H1 (cell line): ENCODE measurements at regions not wholly inside any gene's neighbourhood (a gene's known extent, or its start where the extent isn't known, plus 50 kb on each side); places are given as distances from the start of the nearest gene placed in this dataset.

Experiments used
- CTCF ChIA-PET: fragments of 300-600 bp; sonication (Branson Sonifier 250); formaldehyde crosslinking; loops from one replicate; lab custom pipeline; 2021; ENCODE audit not compliant: partially characterized antibody; lab: Charles Lee
- POLR2A ChIA-PET: fragments of 300-600 bp; sonication (Branson Sonifier 250); formaldehyde crosslinking; loops from one replicate; lab custom pipeline; 2021; ENCODE audit warnings: inconsistent platforms; ENCODE audit not compliant: partially characterized antibody; lab: Charles Lee
- DNase-seq, 2 experiments: peaks; one replicate each; pipeline versions ENCODE4 v3.0.0 to v3.0.0-alpha.2; 2010 to 2022; ENCODE audit warnings: low spot score in 2 of 2, low read depth in 1 of 2, mixed read lengths in 1 of 2
- FAIRE-seq: peaks from 2 replicates; lab custom pipeline; 2011; peaks lifted over from hg19 to GRCh38; lab: Jason Lieb, UNC
- H2AFZ ChIP-seq: 2 replicates; pipeline ENCODE4 v1.8.1; 2012; ENCODE audit warnings: low read length, inconsistent platforms
- H2AK5ac ChIP-seq: 2 replicates; pipeline ENCODE4 v1.6.1; 2013; ENCODE audit warnings: low read depth, low read length
- H2BK120ac ChIP-seq: replicated peaks from 2 replicates; pipeline ENCODE3; 2013; ENCODE audit warnings: low read depth, low read length, inconsistent platforms
- H2BK12ac ChIP-seq: 2 replicates; pipeline ENCODE4 v1.6.1; 2013; ENCODE audit warnings: low read depth, low read length
- H2BK15ac ChIP-seq: 2 replicates; pipeline ENCODE4 v1.6.1; 2013; ENCODE audit warnings: low read length
- H2BK20ac ChIP-seq: 2 replicates; pipeline ENCODE4 v1.6.1; 2013; ENCODE audit warnings: low read length
- H2BK5ac ChIP-seq: 2 replicates; pipeline ENCODE4 v1.6.1; 2013; ENCODE audit warnings: low read depth, low read length
- H3K14ac ChIP-seq: 2 replicates; pipeline ENCODE4 v1.6.1; 2013; ENCODE audit warnings: inconsistent platforms; ENCODE audit not compliant: insufficient read length
- H3K18ac ChIP-seq: 2 replicates; pipeline ENCODE4 v1.6.1; 2013; ENCODE audit warnings: low read length; ENCODE audit errors: extremely low read depth
- H3K23ac ChIP-seq: 2 replicates; pipeline ENCODE4 v1.6.1; 2013; ENCODE audit warnings: inconsistent platforms; ENCODE audit not compliant: insufficient read length
- H3K23me2 ChIP-seq: 2 replicates; pipeline ENCODE4 v1.6.1; 2013; ENCODE audit warnings: low read depth, low read length
- H3K27ac ChIP-seq: 2 replicates; pipeline ENCODE4 v1.6.1; 2011; ENCODE audit warnings: low read depth, low read length, inconsistent platforms
- H3K27me3 ChIP-seq, 4 experiments: replicated peaks in 1 of 4; 1 replicate in 1 of 4; 2 replicates in 3 of 4; pipeline versions ENCODE4 v1.6.1 to v1.8.1; 2011 to 2013; ENCODE audit warnings: low read length in 3 of 4, mild to moderate bottlenecking in 3 of 4, inconsistent platforms in 2 of 4, mixed read lengths in 2 of 4, moderate library complexity in 1 of 4; ENCODE audit not compliant: control insufficient read depth in 3 of 4, insufficient read depth in 3 of 4; ENCODE audit errors: extremely low read depth in 1 of 4
- H3K36me3 ChIP-seq, 4 experiments: 2 replicates each; pipeline versions ENCODE4 v1.6.1 to v1.8.1; 2011 to 2013; ENCODE audit warnings: mild to moderate bottlenecking in 4 of 4, low read length in 3 of 4, moderate library complexity in 2 of 4, control low read depth in 1 of 4, inconsistent platforms in 1 of 4; ENCODE audit not compliant: insufficient read depth in 4 of 4, control insufficient read depth in 2 of 4
- H3K4ac ChIP-seq: replicated peaks from 2 replicates; pipeline ENCODE3; 2013; ENCODE audit warnings: low read length, low read depth, mixed read lengths, inconsistent platforms; ENCODE audit not compliant: insufficient read length
- H3K4me1 ChIP-seq, 4 experiments: replicated peaks in 1 of 4; 1 replicate in 1 of 4; 2 replicates in 3 of 4; pipeline versions ENCODE4 v1.6.1 to v1.8.1; 2011 to 2013; ENCODE audit warnings: low read length in 3 of 4, inconsistent platforms in 2 of 4, mixed read lengths in 1 of 4; ENCODE audit not compliant: insufficient read depth in 4 of 4, control insufficient read depth in 3 of 4
- H3K4me2 ChIP-seq, 2 experiments: 2 replicates each; pipeline versions ENCODE4 v1.6.1 to v1.8.1; 2011 to 2013; ENCODE audit warnings: low read depth in 2 of 2, low read length in 2 of 2, control low read depth in 1 of 2, inconsistent platforms in 1 of 2, mild to moderate bottlenecking in 1 of 2; ENCODE audit not compliant: insufficient read depth in 1 of 2
- H3K4me3 ChIP-seq, 4 experiments: fragments of 200-600, 300-600 bp in 1 of 4; sonication (generic), shearing (Covaris generic), sonication (Bioruptor Twin) in 1 of 4; 2 replicates each; pipeline versions ENCODE4 v1.5.1 to v1.8.1; 2011 to 2016; ENCODE audit warnings: low read length in 4 of 4, low read depth in 3 of 4, control low read depth in 2 of 4, inconsistent platforms in 2 of 4, mild to moderate bottlenecking in 2 of 4, mixed read lengths in 1 of 4, moderate library complexity in 1 of 4; ENCODE audit not compliant: insufficient read depth in 2 of 4; ENCODE audit errors: extremely low read depth in 1 of 4
- H3K56ac ChIP-seq: replicated peaks from 2 replicates; pipeline ENCODE3; 2013; ENCODE audit warnings: low read depth, mild to moderate bottlenecking, mixed read lengths, low read length, inconsistent platforms; ENCODE audit not compliant: insufficient read length
- H3K79me1 ChIP-seq: 2 replicates; pipeline ENCODE4 v1.6.1; 2013; ENCODE audit warnings: low read depth, low read length, control low read depth
- H3K79me2 ChIP-seq, 2 experiments: 2 replicates each; pipeline versions ENCODE4 v1.6.1 to v1.8.1; 2012 to 2013; ENCODE audit warnings: low read length in 2 of 2, mild to moderate bottlenecking in 2 of 2, inconsistent platforms in 1 of 2; ENCODE audit not compliant: insufficient read depth in 2 of 2, control insufficient read depth in 1 of 2
- H3K9ac ChIP-seq, 4 experiments: replicated peaks in 1 of 4; 1 replicate in 1 of 4; 2 replicates in 3 of 4; pipeline versions ENCODE4 v1.6.1 to v1.8.1; 2011 to 2013; ENCODE audit warnings: low read depth in 3 of 4, low read length in 3 of 4, control low read depth in 2 of 4, mild to moderate bottlenecking in 2 of 4, moderate library complexity in 2 of 4, inconsistent platforms in 1 of 4; ENCODE audit errors: extremely low read depth in 1 of 4
- H3K9me3 ChIP-seq, 2 experiments: 2 replicates each; pipeline versions ENCODE4 v1.6.1 to v1.8.1; 2012 to 2013; ENCODE audit warnings: mild to moderate bottlenecking in 2 of 2, moderate library complexity in 2 of 2, control low read depth in 1 of 2, inconsistent platforms in 1 of 2, low read depth in 1 of 2, low read length in 1 of 2, mixed read lengths in 1 of 2; ENCODE audit not compliant: insufficient read depth in 2 of 2
- H4K20me1 ChIP-seq, 2 experiments: replicated peaks in 1 of 2; 2 replicates each; pipeline versions ENCODE3 to v1.8.1; 2011 to 2013; ENCODE audit warnings: inconsistent platforms in 2 of 2, low read length in 2 of 2, mild to moderate bottlenecking in 1 of 2; ENCODE audit not compliant: insufficient read depth in 2 of 2, control insufficient read depth in 1 of 2
- H4K5ac ChIP-seq: 2 replicates; pipeline ENCODE4 v1.6.1; 2013; ENCODE audit warnings: low read length, low read depth, mixed read lengths, inconsistent platforms; ENCODE audit not compliant: insufficient read length
- H4K8ac ChIP-seq: 2 replicates; pipeline ENCODE4 v1.8.0; 2013; ENCODE audit warnings: mild to moderate bottlenecking, moderate library complexity, low read length, inconsistent platforms; ENCODE audit not compliant: insufficient read depth; ENCODE audit errors: extremely low read depth
- H4K91ac ChIP-seq: replicated peaks from 2 replicates; pipeline ENCODE3; 2013; ENCODE audit warnings: low read length, mixed read lengths, inconsistent platforms; ENCODE audit not compliant: insufficient read length
- BRCA1 ChIP-seq: IDR thresholded peaks from 2 replicates; pipeline ENCODE4 v1.6.1; 2012; ENCODE audit warnings: low read depth, low read length, improper control_type of control experiment
- EGR1 ChIP-seq: IDR thresholded peaks from 2 replicates; pipeline ENCODE4 v1.6.1; 2011; ENCODE audit warnings: low read depth, low read length, borderline replicate concordance
- SAP30 ChIP-seq: fragments of 300-600 bp; sonication (generic); IDR thresholded peaks from 2 replicates; pipeline ENCODE4 v1.7.1; 2012; ENCODE audit warnings: low read length, moderate library complexity, mild to moderate bottlenecking, inconsistent platforms; ENCODE audit not compliant: insufficient read depth, insufficient replicate concordance
- SRF ChIP-seq: IDR thresholded peaks from 2 replicates; pipeline ENCODE4 v1.6.1; 2011; ENCODE audit warnings: mild to moderate bottlenecking, low read depth, low read length, moderate library complexity
- WGBS, 2 experiments: shearing (Covaris generic) in 1 of 2; methylation state at CpG; one replicate each; pipeline versions ENCODE4 v1.1.6 to v1.1.7; 2013 to 2015; ENCODE audit warnings: low lambda C conversion rate in 2 of 2, mixed read lengths in 2 of 2, inconsistent platforms in 1 of 2, low coverage in 1 of 2, missing lambda C conversion rate in 1 of 2; ENCODE audit not compliant: insufficient replicate concordance in 2 of 2, insufficient coverage in 1 of 2, insufficient read length in 1 of 2; ENCODE audit errors: extremely low coverage in 1 of 2, missing lambda C conversion rate in 1 of 2; 5-methylcytosine and 5-hydroxymethylcytosine counted together

- no peak overlapping the region for H4K8ac ChIP-seq
- H2AK5ac ChIP-seq = no peak overlapping the region
- H3K23ac ChIP-seq = no peak overlapping the region
- no peaks in the 10 kb centered on the region for H3K79me2 ChIP-seq
- no peak overlapping the region for H3K4me3 ChIP-seq
- H3K18ac ChIP-seq = no peak overlapping the region
- no peaks in the 10 kb centered on the region for H3K27me3 ChIP-seq
- POLR2A ChIA-PET = no interaction called here
- no peak overlapping the region for H3K4me2 ChIP-seq
- WGBS, 2 experiments = 83% methylated on average over 4 of the region's 4 CpGs; no CpG with 5 or more reads in 1 of the 2 experiments
- no peak overlapping the region for H3K9ac ChIP-seq
- no peaks in the 10 kb centered on the region for H3K36me3 ChIP-seq
- TF ChIP-seq SRF (no peak), SAP30 (no peak), EGR1 (no peak), BRCA1 (no peak)
- TF ChIP-seq, all 59 proteins: peak for 0
- Histone ChIP-seq H2AFZ (no peak overlapping the region), H3K14ac (no peak overlapping the region), H2BK5ac (no peak overlapping the region), H2BK20ac (no peak overlapping the region), H3K27ac (no peak overlapping the region), H4K20me1 (no peaks in the 10 kb centered on the region), H2BK120ac (no peak overlapping the region), H4K91ac (no peak overlapping the region), H4K5ac (no peak overlapping the region), H3K79me1 (no peaks in the 10 kb centered on the region), H2BK12ac (no peak overlapping the region), H3K23me2 (no peaks in the 10 kb centered on the region), H3K4ac (no peak overlapping the region), H2BK15ac (no peak overlapping the region), H3K56ac (no peak overlapping the region), H3K9me3 (no peaks in the 10 kb centered on the region), H3K4me1 (no peaks in the 10 kb centered on the region)
- no peak for DNase-seq
- FAIRE-seq = no peak
- CTCF ChIA-PET = interaction anchor here (1.8 kb wide), 1 partner anchor 16 kb away, joined by 5 read pairs; no protein-coding TSS in a partner anchor
These were observed 181.4 kb downstream of the KCTD15 start for GRCh38 chr19:33977756-33978685.
